C4-2B (cell line): ENCODE measurements at regions not wholly inside any gene's neighbourhood (a gene's known extent, or its start where the extent isn't known, plus 50 kb on each side); places are given as distances from the start of the nearest gene placed in this dataset.

Source experiments
- ZFX ChIP-seq: fragments of 450-650 bp; IDR thresholded peaks from 2 replicates; pipeline ENCODE4 v1.6.1; 2017
- TF ChIP-seq, protein P1 (sequence below): fragments of 450-650 bp; conservative IDR thresholded peaks from 2 replicates; pipeline ENCODE4 v1.5.1; 2017; ENCODE audit warnings: mild to moderate bottlenecking

DNA sequence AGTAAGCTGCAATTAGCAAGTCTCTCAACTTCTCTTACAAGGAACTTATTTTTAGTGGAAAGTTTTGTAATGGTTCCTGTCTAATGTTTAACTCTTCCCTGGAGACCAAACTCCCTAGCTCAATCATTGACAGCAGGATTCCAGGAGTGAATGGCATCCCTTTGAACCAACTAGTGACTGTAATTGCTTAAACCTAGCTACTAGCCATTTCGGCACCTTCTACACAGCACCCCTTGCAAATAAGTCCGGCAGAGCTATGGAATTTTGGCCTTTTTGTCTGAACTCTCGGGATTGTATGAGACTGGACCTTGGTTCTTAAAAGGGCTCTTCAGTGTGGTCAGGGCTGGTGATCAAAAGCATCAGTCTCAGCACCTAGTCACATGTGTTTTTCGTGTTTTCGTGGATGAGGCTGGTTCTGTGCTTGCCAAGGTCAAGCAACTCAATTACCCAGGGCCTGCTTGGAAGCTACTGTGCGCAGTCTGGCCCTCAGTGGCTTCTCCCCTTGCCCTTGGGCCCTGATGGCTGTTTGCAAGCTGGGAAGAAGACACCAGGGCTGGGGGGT lies 135.3 kb upstream of the NEDD9 start:
- TF ChIP-seq, protein P1, sequence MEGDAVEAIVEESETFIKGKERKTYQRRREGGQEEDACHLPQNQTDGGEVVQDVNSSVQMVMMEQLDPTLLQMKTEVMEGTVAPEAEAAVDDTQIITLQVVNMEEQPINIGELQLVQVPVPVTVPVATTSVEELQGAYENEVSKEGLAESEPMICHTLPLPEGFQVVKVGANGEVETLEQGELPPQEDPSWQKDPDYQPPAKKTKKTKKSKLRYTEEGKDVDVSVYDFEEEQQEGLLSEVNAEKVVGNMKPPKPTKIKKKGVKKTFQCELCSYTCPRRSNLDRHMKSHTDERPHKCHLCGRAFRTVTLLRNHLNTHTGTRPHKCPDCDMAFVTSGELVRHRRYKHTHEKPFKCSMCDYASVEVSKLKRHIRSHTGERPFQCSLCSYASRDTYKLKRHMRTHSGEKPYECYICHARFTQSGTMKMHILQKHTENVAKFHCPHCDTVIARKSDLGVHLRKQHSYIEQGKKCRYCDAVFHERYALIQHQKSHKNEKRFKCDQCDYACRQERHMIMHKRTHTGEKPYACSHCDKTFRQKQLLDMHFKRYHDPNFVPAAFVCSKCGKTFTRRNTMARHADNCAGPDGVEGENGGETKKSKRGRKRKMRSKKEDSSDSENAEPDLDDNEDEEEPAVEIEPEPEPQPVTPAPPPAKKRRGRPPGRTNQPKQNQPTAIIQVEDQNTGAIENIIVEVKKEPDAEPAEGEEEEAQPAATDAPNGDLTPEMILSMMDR: no peak
- TF ChIP-seq ZFX: no peak
